Testis (tissue), 2 donors: ENCODE measurements at regions not wholly inside any gene's neighbourhood (a gene's known extent, or its start where the extent isn't known, plus 50 kb on each side); places are given as distances from the start of the nearest gene placed in this dataset.

ENCODE experiments used
- DNase-seq: peaks from one replicate; pipeline ENCODE4 v3.0.0-alpha.2; 2019
- H3K27ac ChIP-seq, 2 donors: fragments of 200-600 bp; sonication (generic); one replicate each; pipeline ENCODE4 v1.5.1; 2019
- H3K27me3 ChIP-seq: fragments of 200-600 bp; sonication (generic); one replicate; pipeline ENCODE4 v1.5.1; 2019
- H3K36me3 ChIP-seq: fragments of 200-600 bp; sonication (generic); one replicate; pipeline ENCODE4 v1.5.1; 2017; ENCODE audit warnings: low read depth; ENCODE audit errors: missing control alignments
- H3K4me1 ChIP-seq: fragments of 200-600 bp; sonication (generic); one replicate; pipeline ENCODE4 v1.5.1; 2019
- H3K4me3 ChIP-seq, 2 donors: fragments of 200-600 bp; sonication (generic); one replicate each; pipeline ENCODE4 v1.5.1; 2017 to 2019
- H3K9me3 ChIP-seq: fragments of 200-600 bp; sonication (generic); one replicate; pipeline ENCODE4 v1.5.1; 2017
- POLR2A ChIP-seq: fragments of 450-650 bp; IDR thresholded peaks from one replicate; pipeline ENCODE4 v1.6.1; 2017; ENCODE audit warnings: antibody characterized with exemption, mild to moderate bottlenecking, moderate library complexity
- WGBS, 2 donors: methylation state at CpG; one replicate each; pipeline ENCODE4 v1.1.5; 2018; 5-methylcytosine and 5-hydroxymethylcytosine counted together
- intact Hi-C: fragments of 100-400 bp; cut with DNase I; formaldehyde crosslinking; loops from one replicate; pipeline ENCODE4 v1.15.1; 2023; ENCODE audit warnings: low total_unique reads
- TF ChIP-seq, protein P1 (sequence below), 3 experiments: fragments of 450-650 bp in 2 of 3; fragments of 200-600 bp in 1 of 3; sonication (generic) in 1 of 3; IDR thresholded peaks; one replicate each; pipeline ENCODE4 v1.5.1; 2016 to 2019; ENCODE audit warnings: antibody characterized with exemption in 3 of 3, mild to moderate bottlenecking in 2 of 3, moderate library complexity in 1 of 3

DNA sequence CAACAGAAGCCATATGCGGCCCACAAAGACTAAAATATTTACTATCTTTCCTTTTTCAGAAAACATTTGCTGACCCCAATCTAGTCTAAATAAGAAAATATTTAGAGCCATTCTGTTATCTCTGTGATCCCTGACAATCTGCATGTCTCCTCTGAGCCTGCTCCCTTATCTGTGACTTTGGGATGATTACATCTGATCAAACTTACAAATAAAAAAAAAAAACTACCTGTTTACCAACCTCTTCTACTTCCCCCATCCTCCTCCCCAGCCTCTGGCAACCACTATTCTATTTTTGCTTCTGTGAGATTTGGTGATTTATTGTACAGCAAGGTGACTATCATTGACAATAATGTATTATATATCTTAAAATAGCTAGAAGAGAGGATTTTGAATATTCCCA lies 176.3 kb upstream of the CD180 start:
- no peak for DNase-seq
- H3K9me3 ChIP-seq, result no peaks in the 10 kb centered on the region
- 88 to 95% methylated on average over 1 of the region's 1 CpG for WGBS, 2 donors
- H3K36me3 ChIP-seq, result no peaks in the 10 kb centered on the region
- TF ChIP-seq POLR2A, result no peak
- TF ChIP-seq, protein P1, sequence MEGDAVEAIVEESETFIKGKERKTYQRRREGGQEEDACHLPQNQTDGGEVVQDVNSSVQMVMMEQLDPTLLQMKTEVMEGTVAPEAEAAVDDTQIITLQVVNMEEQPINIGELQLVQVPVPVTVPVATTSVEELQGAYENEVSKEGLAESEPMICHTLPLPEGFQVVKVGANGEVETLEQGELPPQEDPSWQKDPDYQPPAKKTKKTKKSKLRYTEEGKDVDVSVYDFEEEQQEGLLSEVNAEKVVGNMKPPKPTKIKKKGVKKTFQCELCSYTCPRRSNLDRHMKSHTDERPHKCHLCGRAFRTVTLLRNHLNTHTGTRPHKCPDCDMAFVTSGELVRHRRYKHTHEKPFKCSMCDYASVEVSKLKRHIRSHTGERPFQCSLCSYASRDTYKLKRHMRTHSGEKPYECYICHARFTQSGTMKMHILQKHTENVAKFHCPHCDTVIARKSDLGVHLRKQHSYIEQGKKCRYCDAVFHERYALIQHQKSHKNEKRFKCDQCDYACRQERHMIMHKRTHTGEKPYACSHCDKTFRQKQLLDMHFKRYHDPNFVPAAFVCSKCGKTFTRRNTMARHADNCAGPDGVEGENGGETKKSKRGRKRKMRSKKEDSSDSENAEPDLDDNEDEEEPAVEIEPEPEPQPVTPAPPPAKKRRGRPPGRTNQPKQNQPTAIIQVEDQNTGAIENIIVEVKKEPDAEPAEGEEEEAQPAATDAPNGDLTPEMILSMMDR (IDR thresholded peaks at IDR 0.05), result no peak
- no peak overlapping the region for H3K27ac ChIP-seq
- H3K4me3 ChIP-seq, result no peak overlapping the region
- no peaks in the 10 kb centered on the region for H3K27me3 ChIP-seq
- no peaks in the 10 kb centered on the region for H3K4me1 ChIP-seq
- intact Hi-C loops, result no loop called here

DNA sequence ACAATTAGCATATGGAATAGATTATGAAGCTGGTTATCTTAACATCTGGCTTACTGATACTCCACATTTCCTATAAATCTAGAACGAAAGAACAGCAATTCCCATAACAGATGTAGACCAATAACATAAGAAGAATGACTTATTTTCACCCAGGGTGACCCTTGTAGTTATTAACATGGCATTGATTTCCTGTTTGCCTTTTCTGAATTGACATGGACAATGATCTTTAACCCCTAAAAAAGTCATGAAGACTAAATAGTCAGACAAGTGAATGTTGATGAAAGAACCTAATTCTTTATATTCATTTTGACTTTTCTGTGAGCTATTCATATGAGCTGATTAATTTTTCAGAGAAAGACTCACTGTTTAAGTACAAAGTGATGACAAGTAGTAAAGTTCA lies 175.3 kb upstream of the CD180 start:
- no peaks in the 10 kb centered on the region for H3K27me3 ChIP-seq
- DNase-seq, result no peak
- TF ChIP-seq POLR2A, result no peak
- TF ChIP-seq, protein P1 (IDR thresholded peaks at IDR 0.05), result no peak
- intact Hi-C loops, result no loop called here
- H3K4me1 ChIP-seq, result no peaks in the 10 kb centered on the region
- no peak overlapping the region for H3K4me3 ChIP-seq
- H3K9me3 ChIP-seq, result no peaks in the 10 kb centered on the region
- H3K36me3 ChIP-seq, result no peaks in the 10 kb centered on the region
- 89 to 100% methylated on average over 1 of the region's 1 CpG for WGBS, 2 donors
- H3K27ac ChIP-seq, result no peak overlapping the region

DNA sequence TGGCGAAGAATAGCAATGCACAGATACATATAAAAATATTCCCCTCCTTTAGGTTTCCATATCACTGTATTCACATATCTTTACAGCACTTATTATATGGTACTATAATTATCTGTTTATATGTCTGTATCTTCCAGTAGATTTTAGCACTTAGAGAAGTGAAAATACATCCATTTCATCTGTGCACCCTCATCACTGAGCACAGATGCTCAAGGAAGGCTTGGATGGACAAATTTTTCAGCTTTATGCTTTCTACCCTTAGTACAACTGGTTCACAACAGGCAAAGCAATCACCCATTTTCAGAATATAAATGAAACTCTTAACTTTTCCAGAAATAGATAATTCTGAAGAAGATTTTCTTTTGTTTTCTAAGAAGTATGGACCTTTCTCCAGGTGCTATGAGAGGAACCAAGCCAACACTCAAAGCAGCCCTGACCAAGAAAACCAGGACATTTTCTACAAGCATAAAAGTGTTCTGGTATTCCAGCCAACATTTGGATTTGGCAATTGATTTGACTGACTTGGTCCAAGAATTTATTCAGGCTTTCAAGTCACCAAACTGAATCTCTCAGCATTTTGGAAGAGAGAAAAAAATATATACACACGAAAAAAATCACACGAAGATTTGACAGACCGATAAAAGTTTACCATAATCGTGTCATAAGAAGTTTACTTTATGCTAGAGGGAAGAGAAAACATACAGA lies 170.2 kb upstream of the CD180 start:
- Histone ChIP-seq H3K27me3 (no peaks in the 10 kb centered on the region), H3K4me1 (no peaks in the 10 kb centered on the region), H3K27ac (no peak overlapping the region), H3K36me3 (no peaks in the 10 kb centered on the region), H3K9me3 (no peaks in the 10 kb centered on the region), H3K4me3 (no peak overlapping the region)
- 83 to 85% methylated on average over 5 of the region's 5 CpGs for WGBS, 2 donors
- intact Hi-C loops, result no loop called here
- no peak for DNase-seq
- TF ChIP-seq, protein P1 (IDR thresholded peaks at IDR 0.05), result no peak
- no peak for TF ChIP-seq POLR2A

DNA sequence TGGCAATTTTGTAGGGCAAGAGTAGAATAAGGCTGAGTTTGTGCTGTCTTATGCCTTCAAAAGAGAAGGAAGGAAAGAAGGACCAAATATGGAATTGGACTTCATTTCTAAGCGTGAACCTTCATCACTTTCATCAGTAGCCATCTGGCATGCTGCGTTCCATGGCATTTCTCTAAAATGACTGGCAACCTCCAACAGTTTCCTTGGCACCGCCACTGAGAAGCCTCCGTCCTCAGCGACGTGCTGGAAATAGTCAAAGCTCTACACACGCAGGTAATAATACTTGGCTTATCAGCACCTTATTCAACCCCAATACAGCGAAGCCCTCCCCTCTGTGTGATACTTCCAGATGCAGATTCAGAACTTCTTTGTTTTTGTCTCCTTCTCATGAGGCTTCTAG lies 169.7 kb upstream of the CD180 start:
- no peak for DNase-seq
- 71 to 83% methylated on average over 8 of the region's 8 CpGs for WGBS, 2 donors
- H3K27ac ChIP-seq, result no peak overlapping the region
- no peaks in the 10 kb centered on the region for H3K36me3 ChIP-seq
- no peak overlapping the region for H3K4me3 ChIP-seq
- intact Hi-C loops, result no loop called here
- no peaks in the 10 kb centered on the region for H3K9me3 ChIP-seq
- no peaks in the 10 kb centered on the region for H3K4me1 ChIP-seq
- H3K27me3 ChIP-seq, result no peaks in the 10 kb centered on the region
- TF ChIP-seq POLR2A, result no peak
- TF ChIP-seq, protein P1 (IDR thresholded peaks at IDR 0.05), result no peak

DNA sequence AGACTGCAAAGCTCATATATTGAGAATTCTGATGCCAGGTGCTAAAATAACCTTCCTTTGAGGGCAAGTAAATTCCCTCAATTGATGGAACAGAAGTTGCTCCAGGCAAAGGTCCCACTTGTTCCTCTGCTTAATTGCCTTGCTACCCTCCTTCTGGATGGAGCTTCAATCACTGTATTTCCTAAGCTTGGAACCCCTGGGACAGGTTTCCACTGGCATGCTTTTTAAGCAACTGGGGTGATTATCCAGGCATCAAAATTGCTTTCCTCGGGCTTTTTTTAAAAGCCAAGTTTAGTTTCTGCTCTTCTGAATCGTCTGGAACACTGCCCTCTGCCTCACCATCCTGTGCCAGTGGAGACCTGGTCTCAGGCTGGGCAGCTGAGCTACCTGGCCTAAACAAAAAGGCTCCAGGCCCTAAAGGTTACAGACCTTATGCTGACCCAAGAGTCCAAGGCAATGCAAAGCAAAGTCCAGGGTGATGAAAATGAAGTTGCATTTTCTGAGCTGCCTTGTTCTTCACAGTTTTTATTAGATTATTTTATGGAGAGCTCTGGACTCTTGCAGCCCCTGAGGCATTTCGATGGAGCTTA lies 167.9 kb upstream of the CD180 start:
- intact Hi-C loops, result no loop called here
- Histone ChIP-seq H3K36me3 (no peaks in the 10 kb centered on the region), H3K4me3 (no peak overlapping the region), H3K27me3 (no peaks in the 10 kb centered on the region), H3K9me3 (no peaks in the 10 kb centered on the region), H3K27ac (no peak overlapping the region), H3K4me1 (no peaks in the 10 kb centered on the region)
- no peak for TF ChIP-seq POLR2A
- TF ChIP-seq, protein P1 (IDR thresholded peaks at IDR 0.05), result no peak
- DNase-seq, result no peak
- WGBS, 2 donors, result 87 to 90% methylated on average over 3 of the region's 3 CpGs
